Neural crest cell (in vitro differentiated cells): ENCODE measurements at regions not wholly inside any gene's neighbourhood (a gene's known extent, or its start where the extent isn't known, plus 50 kb on each side); places are given as distances from the start of the nearest gene placed in this dataset.

Experiments
- DNase-seq: peaks from one replicate; pipeline ENCODE4 v3.0.0; 2021; ENCODE audit warnings: low read depth, mixed read lengths, low spot score
- H3K27ac Mint-ChIP-seq: one replicate; pipeline ENCODE4 v1.8.0; 2021; ENCODE audit warnings: mild to moderate bottlenecking, mixed read lengths; ENCODE audit not compliant: unreplicated experiment
- H3K27me3 Mint-ChIP-seq: 2 replicates; pipeline ENCODE4 v1.8.0; 2021; ENCODE audit warnings: low read depth, mild to moderate bottlenecking, mixed read lengths
- H3K36me3 Mint-ChIP-seq: 2 replicates; pipeline ENCODE4 v1.8.0; 2021; ENCODE audit warnings: low read depth, mild to moderate bottlenecking, mixed read lengths
- H3K4me1 Mint-ChIP-seq: 2 replicates; pipeline ENCODE4 v1.8.0; 2021; ENCODE audit warnings: mixed read lengths
- H3K4me3 Mint-ChIP-seq: one replicate; pipeline ENCODE4 v1.8.0; 2021; ENCODE audit warnings: mild to moderate bottlenecking, mixed read lengths
- H3K9me3 Mint-ChIP-seq: 2 replicates; pipeline ENCODE4 v1.8.0; 2021; ENCODE audit warnings: mixed read lengths
- TF ChIP-seq, protein P1 (sequence below): fragments of 200-600 bp; sonication (generic); conservative IDR thresholded peaks from 2 replicates; pipeline ENCODE4 v1.5.0; 2021; ENCODE audit warnings: antibody characterized with exemption, mild to moderate bottlenecking

GRCh38 chr6:134683783-134684422 is 266.0 kb downstream of the ALDH8A1 start:
- H3K27me3 Mint-ChIP-seq, result no peaks in the 10 kb centered on the region
- H3K36me3 Mint-ChIP-seq, result no peaks in the 10 kb centered on the region
- no peaks in the 10 kb centered on the region for H3K9me3 Mint-ChIP-seq
- TF ChIP-seq, protein P1, sequence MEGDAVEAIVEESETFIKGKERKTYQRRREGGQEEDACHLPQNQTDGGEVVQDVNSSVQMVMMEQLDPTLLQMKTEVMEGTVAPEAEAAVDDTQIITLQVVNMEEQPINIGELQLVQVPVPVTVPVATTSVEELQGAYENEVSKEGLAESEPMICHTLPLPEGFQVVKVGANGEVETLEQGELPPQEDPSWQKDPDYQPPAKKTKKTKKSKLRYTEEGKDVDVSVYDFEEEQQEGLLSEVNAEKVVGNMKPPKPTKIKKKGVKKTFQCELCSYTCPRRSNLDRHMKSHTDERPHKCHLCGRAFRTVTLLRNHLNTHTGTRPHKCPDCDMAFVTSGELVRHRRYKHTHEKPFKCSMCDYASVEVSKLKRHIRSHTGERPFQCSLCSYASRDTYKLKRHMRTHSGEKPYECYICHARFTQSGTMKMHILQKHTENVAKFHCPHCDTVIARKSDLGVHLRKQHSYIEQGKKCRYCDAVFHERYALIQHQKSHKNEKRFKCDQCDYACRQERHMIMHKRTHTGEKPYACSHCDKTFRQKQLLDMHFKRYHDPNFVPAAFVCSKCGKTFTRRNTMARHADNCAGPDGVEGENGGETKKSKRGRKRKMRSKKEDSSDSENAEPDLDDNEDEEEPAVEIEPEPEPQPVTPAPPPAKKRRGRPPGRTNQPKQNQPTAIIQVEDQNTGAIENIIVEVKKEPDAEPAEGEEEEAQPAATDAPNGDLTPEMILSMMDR, result no peak
- H3K4me1 Mint-ChIP-seq, result peaks cover 7% of the 10 kb centered on the region
- no peak overlapping the region for H3K27ac Mint-ChIP-seq
- DNase-seq, result no peak
- H3K4me3 Mint-ChIP-seq, result no peak overlapping the region

GRCh38 chr6:134680433-134680832 is 269.5 kb downstream of the ALDH8A1 start:
- TF ChIP-seq, protein P1, result no peak
- no peaks in the 10 kb centered on the region for H3K27me3 Mint-ChIP-seq
- no peaks in the 10 kb centered on the region for H3K4me1 Mint-ChIP-seq
- H3K9me3 Mint-ChIP-seq, result no peaks in the 10 kb centered on the region
- H3K27ac Mint-ChIP-seq, result no peak overlapping the region
- no peak overlapping the region for H3K4me3 Mint-ChIP-seq
- no peak for DNase-seq
- no peaks in the 10 kb centered on the region for H3K36me3 Mint-ChIP-seq

DNA sequence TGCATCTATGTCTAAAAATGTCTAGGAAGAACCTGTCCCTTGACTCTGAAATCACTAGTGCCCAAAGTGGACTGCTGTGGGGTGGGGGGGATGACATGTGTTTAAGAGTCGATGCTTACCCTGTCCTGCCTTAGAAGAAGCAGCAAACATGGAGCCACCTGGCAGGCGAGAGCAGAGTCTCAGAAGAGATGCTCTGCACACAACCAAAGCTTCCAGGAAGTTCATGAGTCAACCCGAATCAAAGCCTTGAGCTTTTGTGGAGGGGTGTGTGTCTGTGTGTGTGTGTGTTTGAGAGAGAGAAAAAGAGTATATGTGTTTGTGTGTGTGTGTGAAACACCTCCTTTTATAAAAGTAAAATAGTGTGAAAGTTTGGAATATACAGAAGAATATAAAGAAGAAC is 269.9 kb downstream of the ALDH8A1 start:
- no peak for DNase-seq
- Mint-ChIP-seq H3K4me3 (no peak overlapping the region), H3K4me1 (no peaks in the 10 kb centered on the region), H3K36me3 (no peaks in the 10 kb centered on the region), H3K27me3 (no peaks in the 10 kb centered on the region), H3K27ac (no peak overlapping the region), H3K9me3 (no peaks in the 10 kb centered on the region)
- TF ChIP-seq, protein P1, result no peak

- DNase-seq, result no peak
- Mint-ChIP-seq H3K36me3 (no peaks in the 10 kb centered on the region), H3K4me3 (no peak overlapping the region), H3K27ac (no peak overlapping the region), H3K9me3 (no peaks in the 10 kb centered on the region), H3K27me3 (no peaks in the 10 kb centered on the region), H3K4me1 (peaks cover 7% of the 10 kb centered on the region)
- TF ChIP-seq, protein P1, result no peak
Observed at GRCh38 chr6:134678436-134678889, 271.4 kb downstream of the ALDH8A1 start.

DNA sequence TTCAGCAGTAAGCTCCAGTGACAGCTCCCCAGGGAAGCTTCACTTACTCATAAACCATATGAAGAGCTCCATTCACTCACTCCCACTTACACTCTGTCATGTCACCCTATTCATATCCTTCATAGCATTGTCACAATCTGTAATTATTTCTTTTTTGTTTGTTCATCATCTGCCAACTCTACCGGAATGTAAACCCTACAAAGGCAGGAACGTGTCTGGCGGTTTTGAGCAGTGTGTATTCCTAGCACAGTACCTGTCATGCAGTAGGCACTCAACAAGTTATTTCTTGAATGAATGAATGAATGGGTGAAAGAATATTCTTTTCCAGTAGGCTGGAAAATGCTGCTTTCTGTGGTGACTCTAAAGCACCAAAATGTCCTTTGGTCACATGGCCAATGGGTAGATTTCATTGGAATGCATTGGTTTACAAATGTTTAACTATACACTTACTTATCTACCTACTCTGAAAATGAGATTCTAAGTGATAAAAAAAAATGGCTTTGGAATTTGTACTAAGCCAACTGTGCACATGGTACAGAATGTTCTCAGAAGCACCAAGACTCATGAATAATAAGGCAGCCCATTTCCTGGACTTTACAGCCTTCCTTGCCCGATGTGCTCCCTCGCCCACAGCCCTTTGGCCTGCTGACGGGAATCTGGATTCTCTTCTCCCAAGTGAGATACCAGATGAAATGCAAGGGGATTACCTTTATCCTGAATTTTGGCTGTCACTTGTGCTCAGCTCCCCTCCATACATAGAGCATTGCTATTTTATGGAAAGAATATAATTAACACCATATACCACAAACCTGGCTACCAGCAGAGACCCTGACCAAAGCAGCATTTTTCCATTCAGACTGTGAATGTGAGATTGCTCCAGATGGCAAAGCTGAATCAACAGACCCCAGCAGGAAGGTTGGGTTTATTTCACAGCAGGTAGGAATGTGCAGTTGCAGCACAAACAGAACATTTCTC is 273.3 kb downstream of the ALDH8A1 start:
- Mint-ChIP-seq H3K27ac (no peak overlapping the region), H3K4me1 (peaks cover 7% of the 10 kb centered on the region), H3K4me3 (no peak overlapping the region), H3K27me3 (peaks cover 3% of the 10 kb centered on the region), H3K9me3 (no peaks in the 10 kb centered on the region), H3K36me3 (no peaks in the 10 kb centered on the region)
- TF ChIP-seq, protein P1, result no peak
- no peak for DNase-seq
